DMS53 treated with DMSO at 0.1 percent for 48 hours (cell line): ENCODE measurements at regions not wholly inside any gene's neighbourhood (a gene's known extent, or its start where the extent isn't known, plus 50 kb on each side); places are given as distances from the start of the nearest gene placed in this dataset.

ENCODE experiments used
- DNase-seq: peaks from one replicate; lab custom pipeline; 2025; ENCODE audit not compliant: unreplicated experiment; lab: John Stamatoyannopoulos, UW

DNA sequence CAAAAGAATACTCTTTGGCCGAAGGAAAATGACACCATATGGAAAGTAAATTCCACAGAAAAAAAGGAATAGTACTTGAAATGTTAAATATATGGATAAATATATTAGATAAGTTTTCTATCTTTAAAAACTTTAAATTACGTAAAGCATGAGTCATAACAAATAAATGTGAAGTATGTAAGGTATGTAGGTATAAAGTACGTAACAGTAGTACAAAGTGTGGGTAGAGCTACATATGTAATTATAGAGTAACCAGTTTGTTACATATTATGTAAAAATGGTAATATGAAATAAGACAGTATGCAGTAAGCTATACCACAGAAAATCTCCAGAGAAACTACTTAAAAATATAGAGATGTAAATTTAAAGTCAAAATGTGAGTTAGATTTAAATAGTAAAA, 582.3 kb upstream of the CHORDC1 start:
- no peak for DNase-seq

DNA sequence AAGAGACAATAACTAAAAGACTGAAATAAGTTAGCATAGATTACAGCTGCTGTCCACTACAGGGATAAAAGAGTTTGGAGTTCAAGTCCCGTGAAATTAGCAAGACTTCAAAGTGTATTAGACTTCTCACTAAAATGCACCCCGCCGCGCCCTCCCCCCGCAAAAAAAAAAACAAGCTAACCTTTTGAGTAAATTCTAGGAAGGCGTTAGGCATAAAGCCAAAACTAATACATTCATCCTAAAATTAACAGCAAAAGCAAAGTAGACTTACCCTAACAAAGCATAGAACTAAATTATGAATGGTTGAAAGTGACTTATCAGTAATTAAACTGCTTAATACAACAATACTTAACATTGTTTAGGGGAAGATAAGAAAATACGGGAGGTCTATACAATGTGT, 581.0 kb upstream of the CHORDC1 start:
- no peak for DNase-seq

DNA sequence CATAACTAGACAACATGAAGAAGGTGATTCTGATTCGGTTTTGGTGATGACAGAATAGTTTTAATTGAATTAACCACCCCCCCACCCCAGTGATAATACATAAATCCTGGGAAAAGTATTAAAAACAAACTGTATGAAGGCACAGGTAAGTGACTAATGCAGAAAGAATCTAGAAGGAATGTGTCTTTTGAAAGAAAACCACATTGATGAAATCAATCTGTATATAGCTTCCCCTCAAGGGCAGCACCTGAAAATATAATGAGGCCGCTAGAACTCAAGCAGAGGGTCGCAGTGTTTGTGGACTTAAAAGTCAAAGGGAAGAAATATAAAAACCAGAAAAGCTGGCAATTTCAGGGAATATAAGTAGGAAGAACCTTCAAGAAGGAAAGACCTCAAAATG, 580.5 kb upstream of the CHORDC1 start:
- DNase-seq, result no peak

DNA sequence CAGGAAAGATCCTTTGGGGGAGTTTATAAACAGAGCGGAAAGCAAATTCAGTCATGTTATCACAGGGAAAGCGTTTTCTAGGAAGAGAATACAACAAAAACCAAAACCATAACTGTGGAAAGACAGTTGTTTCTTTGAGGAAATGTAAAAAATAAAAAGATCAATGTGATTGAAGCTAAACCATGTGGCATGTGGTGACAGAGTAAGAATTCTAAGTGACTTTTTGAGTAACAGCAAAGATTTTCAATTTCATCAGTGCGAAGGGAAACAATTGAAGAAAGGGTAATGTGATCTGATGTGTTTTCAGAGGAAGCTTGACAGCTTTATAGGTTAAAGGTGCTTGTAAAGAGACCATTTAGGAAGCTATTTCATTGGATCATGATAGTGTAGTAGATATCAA, 575.9 kb upstream of the CHORDC1 start:
- no peak for DNase-seq

DNA sequence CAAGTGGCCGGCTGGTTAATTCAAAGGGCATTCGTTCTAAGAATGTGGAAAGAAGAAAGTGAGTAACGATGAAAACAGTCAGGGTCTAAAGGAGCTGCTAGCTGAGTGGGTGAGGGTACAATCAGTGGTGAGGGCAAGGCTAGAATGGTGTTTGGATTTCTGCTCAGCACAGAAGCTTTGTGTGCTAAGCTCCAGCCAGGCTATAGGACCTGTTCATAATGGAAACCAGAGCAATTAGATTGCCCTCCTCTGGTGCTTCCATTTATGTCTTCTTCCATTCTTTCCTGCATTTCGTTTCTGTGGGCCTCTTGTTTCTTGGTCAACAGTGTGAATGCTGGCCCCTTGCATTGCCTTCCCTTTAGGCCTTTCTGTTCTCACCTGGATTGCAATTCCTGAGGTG, 572.9 kb upstream of the CHORDC1 start:
- no peak for DNase-seq

DNA sequence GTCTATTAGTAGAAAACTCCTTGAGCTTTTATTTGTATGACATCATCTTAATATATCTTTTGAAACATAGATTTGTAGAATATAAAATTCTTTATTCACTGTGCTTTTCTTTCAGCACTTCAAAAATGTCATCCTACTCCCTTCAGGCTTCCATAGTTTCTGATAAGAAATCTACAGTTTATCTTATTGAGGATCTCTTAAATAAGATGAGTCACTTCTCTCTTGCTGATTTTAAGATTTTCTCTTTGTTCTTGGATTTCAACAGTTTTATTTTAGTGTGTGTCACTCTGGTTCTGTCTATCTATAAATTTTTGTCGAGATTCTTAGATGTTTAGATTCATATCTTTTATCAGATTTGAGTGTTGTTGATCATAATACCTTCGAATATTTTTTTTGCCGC, 566.1 kb upstream of the CHORDC1 start:
- no peak for DNase-seq

DNA sequence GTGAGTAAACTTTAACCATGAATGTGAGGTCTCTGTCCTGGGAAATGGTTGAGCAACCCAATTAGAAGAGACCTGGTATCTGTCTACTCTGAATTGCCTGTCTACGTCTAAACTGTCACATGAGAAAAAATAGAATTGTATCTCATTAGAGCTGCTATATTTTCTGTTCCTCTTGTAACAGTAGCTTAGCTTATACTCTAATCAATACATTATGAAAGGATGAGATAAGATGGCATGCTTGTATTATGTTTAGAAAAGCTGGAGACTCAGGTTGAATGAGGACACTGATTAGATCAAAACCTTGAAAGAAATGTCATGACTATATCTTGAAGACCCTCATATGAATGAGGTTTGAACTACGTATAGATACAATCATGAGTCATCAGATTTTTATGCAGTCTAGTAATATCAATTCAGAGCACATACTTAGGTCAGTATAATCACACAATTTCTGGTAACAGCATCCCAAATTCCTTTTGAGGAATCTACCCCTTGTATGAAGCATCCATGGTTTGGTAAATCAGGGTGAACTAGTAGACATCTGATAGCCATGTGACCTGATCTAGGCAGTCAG, 561.5 kb upstream of the CHORDC1 start:
- no peak for DNase-seq

DNA sequence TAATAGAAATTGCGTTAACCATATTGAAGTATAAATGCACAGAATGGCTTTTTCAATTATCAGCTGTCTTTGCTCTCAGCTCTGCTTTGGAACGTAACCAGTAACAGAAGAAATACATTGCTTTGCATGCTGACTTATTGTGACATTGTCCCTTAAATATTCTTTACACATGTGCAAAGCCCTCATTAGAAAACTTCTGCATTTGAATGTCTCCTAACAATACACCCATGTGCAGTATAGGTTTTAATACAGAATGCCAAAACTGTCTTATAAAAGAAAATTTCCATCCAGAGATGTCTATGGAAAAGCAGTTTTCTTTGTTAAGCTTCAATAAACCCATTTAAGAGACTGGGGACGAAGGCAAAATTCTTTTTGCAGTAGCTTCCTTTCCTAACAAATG, 560.3 kb upstream of the CHORDC1 start:
- no peak for DNase-seq

DNA sequence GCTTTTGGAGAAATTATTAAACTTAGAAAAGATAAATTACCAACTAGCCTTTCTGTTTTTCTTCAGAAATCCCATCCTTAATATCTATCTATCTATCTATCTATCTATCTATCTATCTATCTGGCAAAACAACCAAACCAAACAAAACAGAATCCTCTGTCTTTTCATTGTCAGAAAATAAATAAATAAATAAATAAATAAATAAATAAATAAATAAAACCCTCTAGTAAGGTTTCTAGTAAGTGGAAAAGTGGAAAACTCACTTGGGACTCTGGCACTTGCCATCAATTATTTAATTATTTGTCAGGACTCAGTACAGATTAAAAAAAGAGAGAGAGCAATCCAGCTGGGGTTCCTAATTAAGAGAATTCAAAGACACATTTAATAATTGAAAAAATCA, 556.2 kb upstream of the CHORDC1 start:
- DNase-seq, result no peak

DNA sequence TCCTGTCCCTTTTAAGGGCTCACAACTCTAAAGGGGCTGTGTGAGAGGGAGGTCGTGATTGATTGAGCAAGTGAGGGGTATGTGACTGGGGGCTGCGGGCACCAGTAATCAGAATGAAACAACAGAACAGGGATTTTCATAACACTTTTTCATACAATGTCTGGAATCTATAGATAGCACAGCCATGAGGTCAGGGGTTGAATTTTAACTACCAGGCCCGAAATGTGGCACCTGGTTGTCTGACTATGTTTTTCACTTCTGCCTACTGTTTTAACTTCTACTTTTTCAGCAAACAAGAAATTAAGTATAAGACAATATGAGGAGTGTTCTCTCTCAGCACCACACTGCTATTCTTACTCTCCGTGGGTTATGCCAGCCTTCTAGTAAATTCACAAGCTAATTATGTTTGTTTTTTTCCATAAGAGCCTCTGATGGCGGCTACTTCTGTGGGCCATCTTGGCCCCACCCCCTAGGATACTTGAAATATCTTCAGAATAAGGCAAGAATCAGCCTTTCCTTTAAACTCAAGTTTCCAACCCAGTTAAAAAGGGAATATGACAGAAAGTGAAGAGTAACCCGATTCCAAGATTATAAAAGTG, 552.8 kb upstream of the CHORDC1 start:
- DNase-seq, result no peak

DNA sequence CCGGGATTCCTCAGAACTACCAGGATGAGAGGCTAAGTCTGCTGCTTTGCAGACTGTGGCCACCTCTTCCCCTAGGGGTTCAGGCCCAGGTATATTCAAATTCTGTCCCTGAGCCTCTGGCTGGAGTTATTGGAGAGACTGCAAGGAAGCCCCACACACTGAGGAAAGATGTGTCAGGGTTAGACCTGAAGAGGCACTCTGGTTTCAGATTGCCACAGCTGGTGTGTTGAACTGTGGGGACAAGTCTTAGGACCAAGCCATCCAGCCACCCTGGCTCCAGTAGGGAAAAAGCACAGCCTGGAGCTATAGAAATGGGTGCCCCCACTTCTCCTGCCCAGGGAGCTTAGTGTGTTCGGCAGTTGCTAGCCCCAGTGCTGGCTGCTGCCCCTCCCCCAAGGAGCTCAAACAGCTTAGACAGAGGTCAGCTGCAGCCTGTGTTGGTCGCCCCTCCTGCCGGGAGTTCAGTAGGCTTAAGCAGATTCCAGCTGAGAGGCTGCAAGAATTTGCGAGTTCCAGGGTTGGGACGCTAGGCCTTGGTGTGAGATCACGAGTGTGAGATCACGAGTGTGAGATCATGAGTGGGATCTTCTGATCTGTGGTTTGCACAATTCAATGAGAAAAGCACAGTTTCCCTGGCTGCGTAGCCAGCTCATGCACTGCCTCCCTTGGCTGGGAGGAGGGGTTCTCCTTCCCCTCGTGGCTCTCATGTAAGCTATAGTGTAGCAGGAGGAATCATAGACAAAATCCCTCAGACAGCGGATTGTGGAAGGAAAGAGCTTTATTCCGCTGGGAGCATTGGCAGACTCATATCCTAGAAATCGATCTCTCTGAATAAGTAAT, 552.1 kb upstream of the CHORDC1 start:
- no peak for DNase-seq

DNA sequence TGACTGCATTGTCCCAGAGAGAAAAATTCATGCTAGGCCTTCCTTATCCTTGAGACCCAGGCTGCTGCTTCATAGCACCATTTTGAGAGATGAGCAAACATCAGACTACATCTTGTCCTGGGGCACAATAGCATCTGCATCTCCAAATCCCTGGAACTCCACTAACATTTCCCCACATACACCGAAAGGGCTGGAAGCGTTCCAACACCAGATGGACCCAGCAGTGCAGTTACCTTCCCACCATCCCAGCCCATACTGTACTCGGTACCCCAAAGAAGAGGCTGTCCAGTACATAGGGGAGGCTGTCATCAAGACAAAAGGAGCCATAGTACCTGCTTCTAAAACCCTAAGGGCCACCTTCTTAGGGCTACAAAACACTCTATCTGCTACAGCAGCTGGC, 547.2 kb upstream of the CHORDC1 start:
- DNase-seq, result no peak

DNA sequence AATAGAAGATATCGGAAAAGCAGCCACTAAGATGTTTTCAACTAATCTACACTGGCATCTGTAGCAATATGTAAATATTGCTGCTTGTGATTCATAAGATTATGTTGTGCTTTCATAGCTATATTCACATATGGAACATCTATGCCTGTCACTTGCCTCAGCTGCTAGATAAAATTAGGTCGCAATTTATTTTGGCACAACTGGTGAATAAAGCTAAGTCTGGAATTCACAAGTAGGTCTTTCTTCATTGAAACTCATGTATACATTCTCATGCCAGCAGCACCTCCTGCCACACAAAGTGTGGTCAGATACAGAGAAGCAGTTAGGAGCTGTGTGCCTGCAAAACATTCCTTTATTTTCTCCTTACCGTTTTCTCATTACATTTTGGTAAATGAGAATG, 543.3 kb upstream of the CHORDC1 start:
- no peak for DNase-seq

DNA sequence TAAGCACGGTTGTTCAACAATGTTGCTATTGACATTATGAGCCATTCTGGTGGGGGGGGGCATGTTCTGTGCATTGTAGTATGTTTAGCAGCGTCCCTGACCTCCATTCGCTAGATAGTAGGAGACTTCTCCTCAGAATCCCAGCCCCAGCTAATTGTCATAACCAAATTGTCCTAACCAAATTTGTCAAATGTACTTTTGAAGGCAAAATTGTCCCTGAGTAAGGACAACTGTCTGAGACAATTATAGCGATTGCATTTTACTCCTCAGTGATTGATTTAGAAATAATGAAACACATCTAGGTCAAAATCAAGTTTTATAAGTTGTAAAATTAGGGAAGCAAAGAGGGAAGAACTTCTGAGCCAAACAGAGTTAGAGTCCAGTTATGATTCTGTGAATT, 541.8 kb upstream of the CHORDC1 start:
- no peak for DNase-seq

DNA sequence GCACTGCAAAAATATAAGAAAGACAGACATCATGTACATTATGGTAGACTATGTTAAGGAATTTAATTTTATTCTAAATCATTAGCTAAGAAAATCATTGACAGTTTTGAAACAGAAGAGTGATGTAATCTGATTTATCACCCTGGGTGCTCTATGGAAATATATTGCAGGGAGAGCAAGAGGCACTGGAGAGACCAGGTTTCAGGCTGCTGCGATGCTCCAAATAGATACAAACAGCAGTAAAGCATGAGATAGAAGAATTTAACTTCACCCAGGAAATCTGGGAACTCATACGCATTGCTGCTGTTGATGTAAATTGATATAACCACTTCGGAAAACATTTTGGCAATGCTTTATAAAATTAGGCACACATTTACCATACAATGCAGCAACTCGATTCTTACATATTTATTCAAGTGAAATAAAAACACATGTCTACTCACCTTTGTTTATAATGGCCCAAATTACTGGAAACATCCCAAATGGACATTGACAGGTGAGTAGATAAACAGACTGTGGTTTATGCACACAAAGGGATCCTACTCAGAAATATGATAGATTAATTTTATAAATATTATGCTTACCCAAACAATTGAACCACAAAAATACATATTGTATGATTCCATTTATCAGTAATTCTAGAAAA, 535.1 kb upstream of the CHORDC1 start:
- DNase-seq, result peak; percentile 56

DNA sequence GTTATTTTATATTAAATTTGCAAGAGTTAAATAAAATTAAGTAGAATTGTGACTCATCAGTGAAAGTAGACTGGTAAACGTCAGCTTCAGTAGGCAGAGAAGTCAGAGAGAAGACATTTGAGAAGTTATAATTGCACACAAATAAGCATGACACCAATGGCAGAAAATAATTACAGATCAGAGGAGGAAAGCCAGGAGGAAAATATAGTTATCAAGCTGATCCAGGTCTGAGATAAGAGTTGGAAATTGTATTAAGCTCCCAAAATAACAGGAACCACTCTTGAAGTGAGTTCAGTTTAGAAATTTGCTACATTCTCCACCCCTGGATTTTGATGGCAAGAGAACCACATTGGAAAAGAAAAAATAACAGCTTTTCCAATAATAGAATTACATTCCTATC, 533.8 kb upstream of the CHORDC1 start:
- DNase-seq, result no peak

DNA sequence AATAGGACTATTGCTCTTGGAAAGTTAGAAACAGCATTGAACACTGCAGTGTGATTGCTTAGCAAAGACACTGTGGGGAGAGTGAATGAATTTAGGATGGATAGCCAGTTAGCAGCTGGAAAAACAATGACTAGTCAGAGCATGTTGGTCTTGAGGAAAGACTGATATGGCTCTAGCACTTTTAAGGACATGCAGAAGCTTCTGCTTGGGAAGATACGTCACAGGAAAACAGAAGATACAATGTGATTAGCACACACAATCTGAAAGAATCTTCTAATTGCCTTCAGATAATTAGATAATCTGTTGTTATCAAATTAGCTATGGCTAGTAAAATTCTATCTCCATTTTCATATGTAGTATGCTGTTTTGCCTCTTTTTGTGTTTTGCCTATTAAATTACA, 530.7 kb upstream of the CHORDC1 start:
- no peak for DNase-seq

DNA sequence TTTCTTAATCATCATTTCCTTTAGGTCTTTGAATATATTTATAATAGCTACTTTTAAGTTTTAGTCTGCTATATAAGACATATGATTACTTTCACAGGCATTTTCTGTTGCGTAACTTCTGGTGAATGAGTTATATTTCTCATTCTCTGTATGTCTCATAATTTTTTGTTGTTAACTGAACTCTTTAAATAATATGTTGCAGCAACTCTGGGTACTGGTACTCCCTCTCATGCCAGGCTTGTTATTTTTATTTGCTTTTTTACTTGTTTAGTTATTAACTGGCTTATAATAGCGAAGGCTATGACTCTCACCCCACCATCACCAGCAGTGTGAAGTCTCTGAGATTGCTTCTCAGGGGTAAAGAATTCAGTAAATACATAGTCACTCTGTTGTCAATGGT, 524.2 kb upstream of the CHORDC1 start:
- no peak for DNase-seq

DNA sequence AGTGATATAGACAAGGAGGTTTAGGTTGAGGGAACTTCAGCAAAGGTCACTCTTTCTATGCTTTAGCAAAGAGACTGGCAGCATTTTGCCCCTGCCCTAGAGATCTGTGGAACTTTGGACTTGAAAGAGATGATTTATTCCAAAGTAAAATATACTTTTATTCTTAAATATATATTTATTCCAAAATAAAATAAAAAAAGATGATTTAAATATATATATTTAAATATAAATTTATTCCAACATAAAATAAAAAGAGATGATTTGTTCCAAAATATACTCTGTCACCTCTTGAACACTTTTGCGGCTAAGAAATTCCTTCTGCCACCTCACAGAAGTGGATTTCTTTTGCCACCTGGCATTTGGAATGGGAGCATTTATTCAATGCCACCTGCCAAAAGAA, 521.3 kb upstream of the CHORDC1 start:
- no peak for DNase-seq

DNA sequence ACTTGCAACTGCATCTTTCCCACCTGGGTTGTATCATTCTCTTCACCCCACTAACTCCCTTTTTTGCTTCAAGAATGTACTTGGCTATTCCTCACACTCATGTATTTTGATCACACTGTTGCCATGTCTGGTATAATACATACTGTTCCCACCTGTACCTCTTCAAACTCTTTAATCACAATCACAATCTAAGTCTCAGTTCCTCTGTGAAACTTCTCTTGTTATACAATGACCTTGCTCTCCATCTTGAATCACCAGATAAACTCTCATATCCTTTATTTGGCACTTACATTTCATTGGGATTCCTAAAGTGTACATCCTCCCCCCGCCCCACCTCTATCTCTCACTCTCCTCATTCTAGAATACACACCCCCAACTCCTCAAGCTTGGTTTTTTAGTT, 516.0 kb upstream of the CHORDC1 start:
- DNase-seq, result no peak

DNA sequence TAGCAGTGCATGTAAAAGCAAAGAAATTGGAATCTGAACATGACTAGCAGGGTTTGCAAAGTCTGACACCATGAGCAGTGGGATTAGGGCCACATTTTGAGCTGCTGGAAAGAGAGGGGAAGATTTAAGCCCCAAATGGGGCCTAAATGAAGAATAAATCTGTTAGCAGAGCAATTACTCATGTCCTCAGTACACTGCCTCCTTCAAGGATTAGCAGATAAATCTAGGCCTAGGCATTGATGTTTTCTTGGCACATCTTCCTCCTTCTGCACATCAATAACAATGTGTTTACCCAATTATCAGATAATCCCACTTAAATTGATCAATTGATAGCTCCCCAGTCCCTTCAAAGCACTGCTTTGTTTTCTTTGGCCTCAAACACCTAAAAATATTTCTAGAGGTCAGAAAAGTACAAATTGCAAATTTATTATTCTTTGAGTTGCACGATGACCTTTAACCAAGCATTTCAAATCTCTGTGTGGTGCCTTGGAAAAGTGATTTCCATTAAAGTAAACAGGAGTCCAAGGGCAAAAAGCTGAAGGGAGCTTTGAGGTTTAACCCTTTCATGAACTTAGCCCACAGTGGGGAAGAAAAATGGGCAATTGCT, 514.7 kb upstream of the CHORDC1 start:
- no peak for DNase-seq

DNA sequence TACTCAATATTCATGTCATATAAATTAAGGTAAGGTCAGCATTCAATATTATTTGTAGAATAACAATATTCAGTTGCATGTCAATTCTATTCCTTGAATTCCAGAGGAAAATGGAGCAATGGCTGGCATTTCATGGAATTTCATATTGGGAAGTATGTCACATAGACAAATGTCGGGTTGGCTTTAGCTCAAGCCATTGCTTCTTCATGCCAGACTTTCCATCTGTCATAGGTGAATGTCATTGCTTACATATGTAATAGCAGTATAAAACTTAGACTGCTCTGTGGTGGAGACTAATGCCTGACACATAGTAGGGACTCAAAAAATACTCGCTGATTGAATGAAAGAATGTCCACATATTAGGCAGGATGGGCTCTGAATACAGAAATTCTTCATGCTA, 509.6 kb upstream of the CHORDC1 start:
- no peak for DNase-seq
